Esophagus (tissue), 2 donors: ENCODE measurements at regions not wholly inside any gene's neighbourhood (a gene's known extent, or its start where the extent isn't known, plus 50 kb on each side); places are given as distances from the start of the nearest gene placed in this dataset.

ENCODE experiments used
- H3K27ac ChIP-seq, 2 donors: one replicate each; pipeline ENCODE4 v1.5.1; 2013; ENCODE audit warnings: low read depth in 2 of 2, mild to moderate bottlenecking in 2 of 2, inconsistent platforms in 1 of 2, low read length in 1 of 2, moderate library complexity in 1 of 2
- H3K27me3 ChIP-seq, 2 donors: one replicate each; pipeline ENCODE4 v1.6.1; 2013; ENCODE audit warnings: low read length in 2 of 2, control low read depth in 1 of 2, mild to moderate bottlenecking in 1 of 2; ENCODE audit not compliant: insufficient read depth in 2 of 2, control insufficient read depth in 1 of 2
- H3K36me3 ChIP-seq, 2 donors: one replicate each; pipeline ENCODE4 v1.6.1; 2013; ENCODE audit warnings: low read length in 1 of 2; ENCODE audit not compliant: control insufficient read depth in 2 of 2, insufficient read depth in 2 of 2
- H3K4me1 ChIP-seq, 2 donors: one replicate each; pipeline ENCODE4 v1.6.1; 2013; ENCODE audit warnings: low read length in 1 of 2; ENCODE audit not compliant: control insufficient read depth in 2 of 2, insufficient read depth in 2 of 2
- H3K4me3 ChIP-seq, 2 donors: one replicate each; pipeline ENCODE4 v1.5.1; 2013; ENCODE audit warnings: low read length in 2 of 2, mild to moderate bottlenecking in 2 of 2, low read depth in 1 of 2, moderate library complexity in 1 of 2
- H3K9me3 ChIP-seq, 2 donors: one replicate each; pipeline ENCODE4 v1.6.1; 2013; ENCODE audit warnings: mild to moderate bottlenecking in 2 of 2, low read depth in 1 of 2, low read length in 1 of 2, moderate library complexity in 1 of 2; ENCODE audit not compliant: control insufficient read depth in 2 of 2, insufficient read depth in 1 of 2
- WGBS, 2 donors: extraction: QIAGEN DNeasy Blood & Tissue Kit; methylation state at CpG; one replicate each; pipeline ENCODE4 v1.1.7; 2013; 5-methylcytosine and 5-hydroxymethylcytosine counted together
- donor health status: healthy with polysubstance abuse.
- donor health status: Bipolar disorder and iron deficiency.

DNA sequence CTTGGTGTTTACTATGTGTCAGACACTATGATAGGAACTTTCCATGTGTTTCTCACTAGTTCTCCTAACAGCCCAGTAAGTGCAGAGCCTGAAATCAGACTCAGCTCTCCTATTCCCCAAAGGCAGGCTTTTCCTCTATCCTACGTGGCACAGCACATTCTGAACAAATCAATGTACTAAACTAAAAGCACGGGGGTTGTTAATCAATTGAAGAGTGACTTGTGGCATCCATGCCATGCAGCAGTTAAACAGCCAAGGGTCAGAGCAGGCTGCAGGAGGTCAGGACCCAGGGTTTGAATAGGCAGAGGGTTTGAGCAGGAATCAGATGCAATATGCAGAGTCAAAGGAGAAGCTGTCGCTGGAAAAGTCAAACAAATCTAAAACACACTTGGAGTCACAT, 289.7 kb upstream of the LDB2 start:
- Histone ChIP-seq H3K27ac (no peak overlapping the region), H3K4me1 (peaks cover 2 to 5% of the 10 kb centered on the region in 2 donors), H3K4me3 (no peak overlapping the region), H3K36me3 (no peaks in the 10 kb centered on the region), H3K9me3 (no peaks in the 10 kb centered on the region), H3K27me3 (no peaks in the 10 kb centered on the region)
- 43 to 64% methylated on average over 3 of the region's 3 CpGs for whole genome bisulfite sequencing, 2 donors

GRCh38 chr4:17187003-17187402, 288.6 kb upstream of the LDB2 start:
- peaks cover 0 to 2% of the 10 kb centered on the region in 2 donors for H3K4me1 ChIP-seq
- no peaks in the 10 kb centered on the region for H3K9me3 ChIP-seq
- H3K27ac ChIP-seq, result no peak overlapping the region
- H3K4me3 ChIP-seq, result no peak overlapping the region
- H3K27me3 ChIP-seq, result no peaks in the 10 kb centered on the region
- WGBS, 2 donors, result 69 to 72% methylated on average over 5 of the region's 5 CpGs
- H3K36me3 ChIP-seq, result no peaks in the 10 kb centered on the region

DNA sequence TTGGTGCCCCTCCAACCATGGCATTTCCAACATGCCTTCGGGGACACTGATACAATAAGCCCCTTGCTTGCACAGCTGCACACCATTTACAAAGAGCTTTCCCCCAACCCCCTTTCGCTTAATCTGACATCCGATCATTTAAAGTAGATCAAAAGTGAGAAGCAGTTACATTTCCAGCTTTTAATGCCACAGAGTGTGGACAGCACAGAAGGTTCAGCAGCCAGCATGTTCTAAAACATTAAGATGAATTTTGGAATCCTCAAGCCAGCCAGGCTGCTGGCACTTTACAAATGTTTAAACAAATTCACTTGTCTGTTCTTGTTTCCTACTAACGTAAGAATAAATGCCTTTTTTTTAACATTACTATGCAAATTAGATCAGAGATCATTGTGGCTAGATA, 284.4 kb upstream of the LDB2 start:
- Histone ChIP-seq H3K36me3 (no peaks in the 10 kb centered on the region), H3K9me3 (no peaks in the 10 kb centered on the region), H3K4me3 (no peak overlapping the region), H3K4me1 (no peaks in the 10 kb centered on the region), H3K27ac (no peak overlapping the region), H3K27me3 (no peaks in the 10 kb centered on the region)
- 39 to 44% methylated on average over 4 of the region's 4 CpGs for WGBS, 2 donors

- Histone ChIP-seq H3K27me3 (no peaks in the 10 kb centered on the region), H3K4me1 (peaks cover 0 to 3% of the 10 kb centered on the region in 2 donors), H3K27ac (no peak overlapping the region), H3K4me3 (no peak overlapping the region), H3K9me3 (no peaks in the 10 kb centered on the region), H3K36me3 (no peaks in the 10 kb centered on the region)
Observed at GRCh38 chr4:17174751-17175150, 276.3 kb upstream of the LDB2 start.

GRCh38 chr4:17173300-17173699, 274.9 kb upstream of the LDB2 start:
- Histone ChIP-seq H3K27me3 (no peaks in the 10 kb centered on the region), H3K36me3 (no peaks in the 10 kb centered on the region), H3K9me3 (no peaks in the 10 kb centered on the region), H3K4me1 (peaks cover 0 to 3% of the 10 kb centered on the region in 2 donors), H3K4me3 (no peak overlapping the region), H3K27ac (no peak overlapping the region)
- 68 to 75% methylated on average over 5 of the region's 5 CpGs for WGBS, 2 donors

DNA sequence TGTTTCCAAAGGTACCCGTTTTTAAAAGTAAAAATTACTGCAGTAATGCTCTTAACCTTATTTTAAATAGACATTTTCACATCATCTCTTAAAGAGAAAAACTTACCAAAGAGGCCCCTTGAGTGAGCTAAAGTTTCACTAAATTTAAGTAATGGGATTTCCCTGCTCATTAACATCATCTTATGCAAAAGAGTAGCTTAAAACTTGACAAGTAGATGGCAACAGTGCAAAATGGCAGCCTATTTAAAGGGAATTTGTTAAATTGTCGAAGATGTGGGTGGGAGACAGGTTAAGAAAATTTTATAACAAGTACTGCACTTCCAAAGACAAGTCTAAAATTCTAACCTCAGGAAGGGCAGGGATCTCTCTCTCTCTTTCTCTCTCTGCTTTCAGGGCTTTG, 271.7 kb upstream of the LDB2 start:
- Histone ChIP-seq H3K4me3 (no peak overlapping the region), H3K27ac (no peak overlapping the region), H3K27me3 (no peaks in the 10 kb centered on the region), H3K4me1 (no peaks in the 10 kb centered on the region), H3K36me3 (no peaks in the 10 kb centered on the region), H3K9me3 (no peaks in the 10 kb centered on the region)
- 61 to 69% methylated on average over 2 of the region's 2 CpGs for WGBS, 2 donors

DNA sequence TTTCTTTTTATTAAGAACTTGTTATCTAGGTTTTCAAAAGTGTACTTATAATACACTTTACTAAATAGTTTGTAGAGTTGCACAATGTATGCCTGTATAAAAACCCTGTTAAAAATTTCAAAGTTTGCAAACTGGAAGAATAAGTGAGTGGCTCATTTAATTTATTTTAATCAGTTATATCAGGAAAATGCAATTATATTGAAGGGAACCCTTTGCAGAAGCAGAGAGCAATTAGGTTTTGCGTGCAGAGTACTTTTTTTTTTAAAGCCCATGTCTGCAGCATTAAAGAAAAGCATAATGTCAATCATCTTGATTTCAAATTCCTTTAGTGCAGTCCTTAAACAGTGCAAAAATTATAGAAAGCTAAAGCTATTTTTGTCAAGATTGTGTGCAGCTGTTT, 271.3 kb upstream of the LDB2 start:
- Histone ChIP-seq H3K27me3 (no peaks in the 10 kb centered on the region), H3K4me3 (no peak overlapping the region), H3K27ac (no peak overlapping the region), H3K4me1 (no peaks in the 10 kb centered on the region), H3K9me3 (no peaks in the 10 kb centered on the region), H3K36me3 (no peaks in the 10 kb centered on the region)
- 87 to 92% methylated on average over 1 of the region's 1 CpG for WGBS, 2 donors

DNA sequence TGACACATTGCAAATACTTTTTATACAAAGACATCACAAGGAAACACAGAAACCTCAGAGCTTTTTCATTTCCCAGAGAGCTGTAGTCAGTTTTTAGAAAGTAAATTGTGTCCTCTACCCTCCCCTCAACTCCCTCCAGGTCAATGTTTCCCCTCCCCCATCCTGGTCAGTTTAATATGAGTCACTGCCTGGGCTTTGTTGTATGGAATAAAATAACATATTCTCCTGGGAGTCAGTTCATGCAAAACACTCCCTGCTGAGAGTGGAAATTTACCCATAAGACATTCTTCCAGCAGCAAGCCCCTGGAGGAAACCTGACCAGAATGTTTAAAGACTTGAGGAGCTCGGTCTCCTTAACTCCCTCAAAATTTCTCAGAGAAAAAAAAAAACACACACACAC, 270.1 kb upstream of the LDB2 start:
- Histone ChIP-seq H3K27me3 (no peaks in the 10 kb centered on the region), H3K4me1 (no peaks in the 10 kb centered on the region), H3K27ac (no peak overlapping the region), H3K9me3 (no peaks in the 10 kb centered on the region), H3K36me3 (no peaks in the 10 kb centered on the region), H3K4me3 (no peak overlapping the region)
- 47 to 54% methylated on average over 1 of the region's 1 CpG for WGBS, 2 donors

DNA sequence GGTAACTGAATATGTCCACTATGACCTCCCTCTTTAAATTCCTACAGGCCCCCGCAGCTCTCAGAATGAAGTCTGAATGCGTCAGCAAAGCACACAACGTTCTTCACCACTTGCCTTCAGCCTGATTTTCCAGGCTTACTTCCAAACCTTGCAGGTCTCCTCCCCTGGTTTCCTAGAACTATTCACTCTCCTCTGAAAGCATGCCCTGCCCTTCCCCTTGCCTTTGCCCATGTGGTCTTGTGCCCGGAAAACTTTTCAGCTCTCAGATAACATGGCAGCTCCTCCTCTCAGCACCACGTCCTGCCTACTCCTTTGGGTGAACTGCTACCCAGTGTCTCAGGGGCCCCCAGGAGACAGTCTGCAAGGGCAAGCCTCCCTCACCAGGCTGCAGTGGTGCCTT, 268.5 kb upstream of the LDB2 start:
- WGBS, 2 donors, result 28 to 53% methylated on average over 4 to 5 of the region's 5 CpGs
- H3K36me3 ChIP-seq, result no peaks in the 10 kb centered on the region
- no peaks in the 10 kb centered on the region for H3K4me1 ChIP-seq
- no peak overlapping the region for H3K4me3 ChIP-seq
- no peak overlapping the region for H3K27ac ChIP-seq
- no peaks in the 10 kb centered on the region for H3K9me3 ChIP-seq
- no peaks in the 10 kb centered on the region for H3K27me3 ChIP-seq

- Histone ChIP-seq H3K9me3 (no peaks in the 10 kb centered on the region), H3K27me3 (no peaks in the 10 kb centered on the region), H3K4me1 (no peaks in the 10 kb centered on the region), H3K27ac (peak overlapping the region in 1 of 2 donors; percentile 4), H3K4me3 (no peak overlapping the region), H3K36me3 (no peaks in the 10 kb centered on the region)
- 50 to 71% methylated on average over 1 of the region's 1 CpG for WGBS, 2 donors
Observed at GRCh38 chr4:17165286-17165685, 266.8 kb upstream of the LDB2 start.
